ENCODE measurements at regions not wholly inside any gene's neighbourhood (a gene's known extent, or its start where the extent isn't known, plus 50 kb on each side); places are given as distances from the start of the nearest gene placed in this dataset.

DNA sequence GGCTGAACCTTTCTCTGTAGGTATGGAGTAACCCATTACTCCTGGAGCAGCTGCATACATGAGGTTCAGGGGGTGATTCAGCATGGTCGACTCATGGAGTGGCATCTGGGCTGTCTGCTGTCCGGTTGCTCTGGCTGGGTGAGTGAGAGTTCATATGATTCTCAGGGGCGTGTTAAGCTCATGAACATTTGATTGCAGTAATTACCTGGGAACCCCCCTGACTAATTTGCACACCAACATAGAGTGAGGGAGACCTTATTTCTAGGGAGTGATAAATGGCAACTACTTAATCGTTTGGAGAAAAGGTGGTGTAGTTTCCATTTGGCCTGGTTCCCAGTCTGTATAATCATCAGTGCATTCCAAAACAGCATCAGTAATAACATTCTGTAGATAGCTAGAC is 661.9 kb downstream of the ETS1 start:
- no peak for DNase-seq

- DNase-seq, result no peak
Measured at GRCh38 chr11:127919206-127920000, 668.0 kb downstream of the ETS1 start.

DNA sequence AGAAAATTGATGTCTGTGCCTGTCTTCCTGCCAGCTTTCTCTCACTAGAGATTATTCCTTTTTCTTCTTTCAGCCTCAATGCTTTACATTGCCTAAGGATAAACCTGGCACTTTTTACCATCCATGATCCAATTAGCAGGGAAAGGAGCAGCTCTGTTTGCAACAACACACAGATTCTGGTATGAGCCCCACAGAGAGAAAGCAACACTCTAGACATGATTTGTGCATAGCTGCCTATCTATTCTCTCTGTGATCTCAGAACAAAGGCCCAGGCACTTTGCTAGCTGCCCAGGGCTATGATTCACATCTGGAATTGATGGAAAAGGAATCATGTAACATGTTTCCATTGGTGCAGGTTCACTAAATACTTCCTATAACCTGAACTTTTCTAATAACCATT is 685.0 kb downstream of the ETS1 start:
- DNase-seq, result no peak

GRCh38 chr11:127898422-127899365 is 688.7 kb downstream of the ETS1 start:
- no peak for DNase-seq

DNA sequence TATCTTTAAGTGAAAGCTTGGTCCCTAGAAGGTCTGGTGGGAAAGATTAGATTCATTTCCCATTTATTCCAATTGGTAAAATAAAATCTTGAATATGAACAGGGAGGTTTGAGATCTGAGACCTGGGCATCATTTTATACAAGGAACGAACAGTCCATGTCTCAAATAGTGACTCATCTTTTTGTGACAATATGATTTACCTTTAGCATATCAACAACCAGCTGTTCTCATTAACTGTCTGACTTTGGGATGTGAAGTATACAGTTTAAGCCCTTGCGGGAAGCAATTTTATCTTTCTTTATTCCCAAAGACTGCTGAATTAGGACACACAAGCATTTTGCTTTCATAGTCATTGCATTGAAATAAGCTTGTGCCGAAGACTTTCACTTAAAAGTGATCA is 691.6 kb downstream of the ETS1 start:
- no peak for DNase-seq

GRCh38 chr11:127894316-127894715 is 693.0 kb downstream of the ETS1 start:
- no peak for DNase-seq

DNA sequence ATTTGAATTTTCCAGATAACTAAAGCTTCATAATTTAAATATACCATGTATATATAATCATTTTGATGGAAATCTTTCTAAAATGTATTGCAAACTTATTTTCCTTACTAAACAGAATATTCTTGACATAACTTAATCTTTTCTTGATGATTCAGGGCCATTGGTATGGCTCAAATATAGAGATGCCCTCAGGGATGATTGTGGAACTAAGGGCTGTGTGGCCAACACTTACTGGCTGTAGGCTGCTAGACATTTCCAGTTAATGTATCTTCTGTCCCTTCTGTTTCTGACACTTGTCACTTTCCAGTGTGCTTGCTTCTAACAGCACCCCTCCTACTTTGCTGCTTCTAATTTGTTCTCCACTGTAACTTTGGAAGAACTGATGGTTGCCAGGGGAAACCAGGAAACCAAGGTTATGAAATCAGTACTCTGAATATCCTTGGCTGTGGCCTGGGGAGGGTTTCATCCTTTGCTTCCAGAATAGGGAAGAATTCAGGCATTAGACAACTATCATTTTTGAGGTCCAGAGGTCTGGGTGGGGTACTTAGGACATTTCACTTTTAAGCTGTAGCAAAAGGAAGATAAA is 697.2 kb downstream of the ETS1 start:
- no peak for DNase-seq

DNA sequence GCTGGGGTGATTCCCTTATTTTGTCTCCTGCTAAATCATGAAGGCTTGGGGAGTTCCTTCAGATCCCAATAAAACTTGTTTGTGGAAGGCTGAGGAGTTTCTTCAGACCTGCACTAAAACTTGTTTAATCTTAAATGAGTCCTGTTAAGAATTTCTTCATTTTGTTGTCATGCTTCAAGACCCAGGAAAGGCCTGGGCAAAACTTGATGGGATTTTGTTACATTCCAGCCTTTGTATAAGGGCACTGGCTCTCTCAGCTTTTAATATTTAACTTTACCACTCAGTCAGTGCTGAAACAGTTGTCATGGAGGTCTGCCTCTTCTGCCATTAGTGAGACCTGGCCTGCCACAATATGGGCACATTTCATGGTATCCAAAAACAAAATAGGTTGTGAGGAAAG is 699.0 kb downstream of the ETS1 start:
- no peak for DNase-seq

DNA sequence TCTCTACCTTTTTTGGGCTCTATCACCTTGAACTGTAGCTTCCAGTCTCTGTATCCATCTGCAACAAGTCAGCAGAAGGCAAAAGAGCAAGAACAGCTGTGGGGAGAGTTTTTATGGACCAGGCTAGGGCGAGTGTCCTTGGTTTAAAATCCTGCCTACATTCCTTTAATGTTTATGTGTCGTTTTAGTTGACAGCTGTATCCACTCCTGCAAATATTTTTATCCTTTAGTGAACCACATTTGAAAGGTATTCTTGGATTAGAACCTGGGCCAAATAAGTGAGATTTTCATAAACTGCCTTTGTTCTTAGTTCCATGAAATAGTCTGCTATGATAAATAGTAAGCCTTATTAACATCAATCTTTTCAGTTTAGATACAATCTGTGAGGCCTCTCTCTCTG is 712.2 kb downstream of the ETS1 start:
- DNase-seq, result no peak

DNA sequence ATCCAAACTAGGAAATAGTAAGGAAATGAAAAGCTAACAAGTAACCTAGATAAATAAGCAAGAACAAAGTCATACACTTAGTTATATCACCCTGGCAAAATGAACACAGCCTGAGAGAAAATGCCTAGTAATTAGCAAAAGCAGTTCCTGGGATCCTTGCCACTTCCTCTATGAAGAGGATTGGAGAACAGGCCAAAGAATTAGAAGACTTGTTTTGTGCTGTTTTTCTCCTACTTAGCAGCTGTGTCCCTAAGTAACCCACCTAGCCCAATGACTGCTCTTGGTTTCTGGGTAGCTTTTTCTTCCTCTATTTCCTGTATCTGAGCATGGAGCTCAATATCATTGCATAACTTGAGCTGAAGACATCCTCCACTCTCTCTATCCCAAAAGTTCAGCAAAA is 713.9 kb downstream of the ETS1 start:
- DNase-seq, result no peak

DNA sequence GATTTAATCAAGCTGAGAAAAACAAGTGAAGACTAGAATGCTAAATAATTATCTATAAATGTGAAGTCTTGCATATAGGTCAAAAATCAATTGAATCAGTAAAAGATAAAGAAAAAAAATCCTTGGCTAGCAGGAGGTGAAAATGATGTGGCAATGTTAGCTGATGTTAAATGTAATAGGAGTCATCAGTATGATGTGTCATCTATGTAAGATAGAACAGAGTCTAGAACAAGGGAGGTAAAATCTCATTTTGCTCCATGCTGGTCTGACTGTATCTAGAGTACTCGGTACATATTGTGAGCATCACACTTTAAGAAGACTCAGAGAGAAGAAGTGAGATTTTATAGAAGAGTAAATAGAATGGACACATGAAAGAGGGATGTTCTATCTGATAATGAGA is 721.2 kb downstream of the ETS1 start:
- DNase-seq, result no peak

- DNase-seq, result no peak
Measured at GRCh38 chr11:127864861-127865260, 722.5 kb downstream of the ETS1 start.

- no peak for DNase-seq
Measured at GRCh38 chr11:127862406-127862805, 725.0 kb downstream of the ETS1 start.

- DNase-seq, result no peak
Measured at GRCh38 chr11:127859941-127860354, 727.4 kb downstream of the ETS1 start.

- DNase-seq, result no peak
Measured at GRCh38 chr11:127844876-127845275, 742.5 kb downstream of the ETS1 start.

GRCh38 chr11:127843483-127844396 is 743.6 kb downstream of the ETS1 start:
- DNase-seq, result peak; percentile 40

DNA sequence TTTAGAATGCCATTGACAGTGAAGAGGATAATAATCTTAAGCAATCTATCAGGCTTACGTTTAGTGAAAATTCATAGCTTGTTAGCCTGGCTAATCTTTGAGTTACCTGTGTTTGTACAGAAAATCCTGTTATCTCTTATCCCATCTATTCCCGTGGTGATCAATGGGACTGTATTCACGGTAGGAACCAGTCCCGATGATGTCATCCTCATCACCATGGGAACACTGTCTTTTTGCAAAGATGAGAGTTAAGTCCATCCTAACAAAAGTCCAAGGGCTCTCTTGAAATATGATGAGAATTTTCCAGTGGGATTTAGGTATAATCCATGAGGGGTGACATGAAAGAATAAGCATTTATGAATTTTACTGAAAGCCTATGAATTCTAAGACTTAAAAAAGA is 762.2 kb downstream of the ETS1 start:
- DNase-seq, result no peak

GRCh38 chr11:127818625-127819024 is 768.7 kb downstream of the ETS1 start:
- no peak for DNase-seq

GRCh38 chr11:127816962-127817361 is 770.4 kb downstream of the ETS1 start:
- DNase-seq, result no peak

DNA sequence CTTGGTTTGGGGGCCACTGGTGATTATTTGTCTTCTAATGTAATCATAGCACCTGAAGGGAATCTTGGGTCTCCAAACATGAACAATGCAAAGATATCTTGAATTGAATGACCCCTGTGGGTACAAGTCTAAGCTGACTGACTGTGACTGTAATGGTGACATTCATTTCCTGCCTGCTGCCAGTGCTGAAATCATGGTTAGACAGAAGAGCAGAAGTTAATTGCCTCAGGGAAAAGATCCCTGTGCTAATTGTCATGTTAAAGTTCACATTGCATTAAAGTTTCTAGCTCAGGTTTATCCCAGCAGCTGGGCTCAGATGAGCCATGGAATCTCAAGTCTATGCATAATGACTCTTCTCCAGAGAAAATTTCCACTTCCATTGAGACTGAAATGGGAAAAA is 772.0 kb downstream of the ETS1 start:
- DNase-seq, result no peak

GRCh38 chr11:127806501-127806900 is 780.9 kb downstream of the ETS1 start:
- DNase-seq, result no peak

- DNase-seq, result no peak
Measured at GRCh38 chr11:127805771-127806170, 781.6 kb downstream of the ETS1 start.
